HK-2 (cell line): ENCODE measurements at regions not wholly inside any gene's neighbourhood (a gene's known extent, or its start where the extent isn't known, plus 50 kb on each side); places are given as distances from the start of the nearest gene placed in this dataset.

Experiments used
- DNase-seq: peaks from one replicate; pipeline ENCODE4 v3.0.0-alpha.2; 2018; ENCODE audit not compliant: unreplicated experiment

GRCh38 chr4:114537352-114537751 lies 61.3 kb upstream of the UGT8 start:
- DNase-seq: no peak

GRCh38 chr4:114538012-114538617 lies 60.5 kb upstream of the UGT8 start:
- no peak for DNase-seq

DNA sequence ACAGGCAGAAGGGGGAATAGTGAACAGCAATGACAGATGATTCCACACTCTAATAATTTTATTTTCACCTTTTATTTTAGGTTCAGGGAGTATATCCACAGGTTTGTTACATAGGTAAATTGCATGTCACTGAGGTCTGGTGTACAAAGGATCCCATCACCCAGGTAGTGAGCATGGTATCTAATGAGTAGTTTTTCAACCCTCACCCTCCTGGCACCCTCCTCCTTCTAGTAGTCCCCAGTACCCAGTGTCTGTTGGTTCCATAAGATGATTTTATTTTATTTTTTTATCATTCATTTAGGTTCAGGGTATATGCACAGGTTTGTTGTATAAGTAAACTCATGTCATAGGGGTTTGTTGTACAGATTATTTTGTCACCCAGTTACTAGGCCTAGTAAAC lies 58.6 kb upstream of the UGT8 start:
- no peak for DNase-seq

DNA sequence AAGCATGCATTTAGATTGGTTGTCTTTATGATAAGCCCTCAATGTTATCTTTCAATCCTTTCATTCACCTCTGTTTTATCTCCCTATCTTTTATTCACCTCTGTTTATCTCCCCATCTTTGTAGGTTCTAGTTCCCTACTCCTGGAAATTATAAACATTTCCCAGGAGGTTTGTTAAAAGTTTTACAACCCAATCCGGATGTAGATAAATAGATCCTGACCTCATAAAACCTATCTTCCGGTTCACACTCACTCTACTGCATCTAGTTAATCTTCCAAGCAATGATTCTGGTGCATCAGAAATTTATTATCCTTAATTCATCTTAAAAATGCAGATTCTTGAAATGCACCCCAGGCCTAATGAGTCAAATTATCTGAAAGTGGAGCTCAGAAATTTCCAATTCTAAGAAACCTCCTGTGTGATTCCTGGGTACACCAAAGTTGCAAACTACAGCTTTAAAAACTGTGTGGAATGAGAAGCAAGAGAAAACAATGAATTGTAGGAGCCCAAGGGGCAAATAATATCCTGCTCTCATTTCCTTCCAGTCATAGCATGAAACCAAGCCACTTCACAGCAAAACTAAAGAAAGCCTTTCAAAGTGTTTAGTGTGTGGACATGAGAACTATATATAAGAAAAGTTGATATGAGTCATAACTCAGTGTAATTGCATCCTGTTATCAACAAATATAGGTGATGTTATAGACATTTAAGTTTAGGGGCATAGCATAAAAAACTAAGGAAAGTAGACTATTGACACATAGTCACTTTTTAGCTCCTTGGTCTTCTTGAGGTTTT lies 51.1 kb upstream of the UGT8 start:
- DNase-seq: no peak
